ENCODE measurements at regions not wholly inside any gene's neighbourhood (a gene's known extent, or its start where the extent isn't known, plus 50 kb on each side); places are given as distances from the start of the nearest gene placed in this dataset.

- no peaks in the 10 kb centered on the region for H3K4me1 ChIP-seq (ENCODE audit: control insufficient read depth in 2 of 3, insufficient read depth in 2 of 3, low read depth in 1 of 3, low read length in 3 of 3)
- FAIRE-seq, result no peak
- H3K9me3 ChIP-seq (ENCODE audit: control insufficient read depth in 2 of 3, insufficient read depth in 1 of 3, low read length in 3 of 3), result no peaks in the 10 kb centered on the region
- intact Hi-C loops (cut with DNase I), result no loop called here
- no peak overlapping the region for H3K27ac ChIP-seq (ENCODE audit: low read depth in 2 of 2, low read length in 2 of 2)
- no peak overlapping the region for H3K4me3 ChIP-seq (ENCODE audit: low read length in 3 of 3)
- no peak for TF ChIP-seq CTCF (IDR thresholded peaks at IDR 0.05; ENCODE audit: borderline replicate concordance, extremely low read depth, insufficient read depth)
- H3K36me3 ChIP-seq (ENCODE audit: control insufficient read depth in 2 of 3, insufficient read depth in 3 of 3, low read length in 3 of 3), result no peaks in the 10 kb centered on the region
- no peak for DNase-seq
- H3K9ac ChIP-seq (ENCODE audit: low read length in 3 of 3), result no peak overlapping the region
- no peaks in the 10 kb centered on the region for H3K27me3 ChIP-seq (ENCODE audit: control insufficient read depth, insufficient read depth, low read length)
Measured at GRCh38 chr12:83866477-83866876, 1046.1 kb downstream of the SLC6A15 start.

- H3K27ac ChIP-seq (ENCODE audit: low read depth in 2 of 2, low read length in 2 of 2), result no peak overlapping the region
- no peaks in the 10 kb centered on the region for H3K27me3 ChIP-seq (ENCODE audit: control insufficient read depth, insufficient read depth, low read length)
- DNase-seq, result no peak
- H3K4me1 ChIP-seq (ENCODE audit: control insufficient read depth in 2 of 3, insufficient read depth in 2 of 3, low read depth in 1 of 3, low read length in 3 of 3), result no peaks in the 10 kb centered on the region
- no peaks in the 10 kb centered on the region for H3K9me3 ChIP-seq (ENCODE audit: control insufficient read depth in 2 of 3, insufficient read depth in 1 of 3, low read length in 3 of 3)
- intact Hi-C loops (cut with DNase I), result no loop called here
- FAIRE-seq, result no peak
- no peak overlapping the region for H3K4me3 ChIP-seq (ENCODE audit: low read length in 3 of 3)
- TF ChIP-seq CTCF (IDR thresholded peaks at IDR 0.05; ENCODE audit: borderline replicate concordance, extremely low read depth, insufficient read depth), result no peak
- H3K36me3 ChIP-seq (ENCODE audit: control insufficient read depth in 2 of 3, insufficient read depth in 3 of 3, low read length in 3 of 3), result no peaks in the 10 kb centered on the region
- H3K9ac ChIP-seq (ENCODE audit: low read length in 3 of 3), result no peak overlapping the region
Measured at GRCh38 chr12:83865431-83865830, 1047.2 kb downstream of the SLC6A15 start.

- no peak for TF ChIP-seq CTCF (IDR thresholded peaks at IDR 0.05; ENCODE audit: borderline replicate concordance, extremely low read depth, insufficient read depth)
- Histone ChIP-seq H3K27ac (ENCODE audit: low read depth in 2 of 2, low read length in 2 of 2) (no peak overlapping the region), H3K9me3 (ENCODE audit: control insufficient read depth in 2 of 3, insufficient read depth in 1 of 3, low read length in 3 of 3) (no peaks in the 10 kb centered on the region), H3K36me3 (ENCODE audit: control insufficient read depth in 2 of 3, insufficient read depth in 3 of 3, low read length in 3 of 3) (no peaks in the 10 kb centered on the region), H3K4me1 (ENCODE audit: control insufficient read depth in 2 of 3, insufficient read depth in 2 of 3, low read depth in 1 of 3, low read length in 3 of 3) (no peaks in the 10 kb centered on the region), H3K9ac (ENCODE audit: low read length in 3 of 3) (no peak overlapping the region), H3K27me3 (ENCODE audit: control insufficient read depth, insufficient read depth, low read length) (no peaks in the 10 kb centered on the region), H3K4me3 (ENCODE audit: low read length in 3 of 3) (no peak overlapping the region)
- intact Hi-C loops (cut with DNase I), result no loop called here
- no peak for DNase-seq
- no peak for FAIRE-seq
Measured at GRCh38 chr12:83864054-83864453, 1048.5 kb downstream of the SLC6A15 start.

GRCh38 chr12:83859021-83859420 lies 1053.6 kb downstream of the SLC6A15 start:
- intact Hi-C loops (cut with DNase I), result no loop called here
- Histone ChIP-seq H3K27ac (ENCODE audit: low read depth in 2 of 2, low read length in 2 of 2) (no peak overlapping the region), H3K36me3 (ENCODE audit: control insufficient read depth in 2 of 3, insufficient read depth in 3 of 3, low read length in 3 of 3) (no peaks in the 10 kb centered on the region), H3K27me3 (ENCODE audit: control insufficient read depth, insufficient read depth, low read length) (no peaks in the 10 kb centered on the region), H3K4me1 (ENCODE audit: control insufficient read depth in 2 of 3, insufficient read depth in 2 of 3, low read depth in 1 of 3, low read length in 3 of 3) (no peaks in the 10 kb centered on the region), H3K9me3 (ENCODE audit: control insufficient read depth in 2 of 3, insufficient read depth in 1 of 3, low read length in 3 of 3) (peaks cover 0 to 6% (median 0%) of the 10 kb centered on the region in 3 donors), H3K9ac (ENCODE audit: low read length in 3 of 3) (no peak overlapping the region), H3K4me3 (ENCODE audit: low read length in 3 of 3) (no peak overlapping the region)
- FAIRE-seq (no peak), DNase-seq (no peak)
- no peak for TF ChIP-seq CTCF (IDR thresholded peaks at IDR 0.05; ENCODE audit: borderline replicate concordance, extremely low read depth, insufficient read depth)
